Esophagus squamous epithelium (tissue), 4 donors: ENCODE measurements at regions not wholly inside any gene's neighbourhood (a gene's known extent, or its start where the extent isn't known, plus 50 kb on each side); places are given as distances from the start of the nearest gene placed in this dataset.

ENCODE experiments used
- CTCF ChIP-seq, 6 experiments: fragments of 450-650 bp in 4 of 6; fragments of 200-600 bp in 2 of 6; sonication (generic) in 2 of 6; IDR thresholded peaks; one replicate each; pipeline ENCODE4 v1.5.1; 2016 to 2019; ENCODE audit warnings: antibody characterized with exemption in 6 of 6, mild to moderate bottlenecking in 4 of 6, moderate library complexity in 4 of 6
- POLR2A ChIP-seq, 4 donors: fragments of 450-650 bp; IDR thresholded peaks; one replicate each; pipeline ENCODE4 v1.6.1; 2017; ENCODE audit warnings: antibody characterized with exemption in 4 of 4, mild to moderate bottlenecking in 4 of 4, moderate library complexity in 3 of 4

DNA sequence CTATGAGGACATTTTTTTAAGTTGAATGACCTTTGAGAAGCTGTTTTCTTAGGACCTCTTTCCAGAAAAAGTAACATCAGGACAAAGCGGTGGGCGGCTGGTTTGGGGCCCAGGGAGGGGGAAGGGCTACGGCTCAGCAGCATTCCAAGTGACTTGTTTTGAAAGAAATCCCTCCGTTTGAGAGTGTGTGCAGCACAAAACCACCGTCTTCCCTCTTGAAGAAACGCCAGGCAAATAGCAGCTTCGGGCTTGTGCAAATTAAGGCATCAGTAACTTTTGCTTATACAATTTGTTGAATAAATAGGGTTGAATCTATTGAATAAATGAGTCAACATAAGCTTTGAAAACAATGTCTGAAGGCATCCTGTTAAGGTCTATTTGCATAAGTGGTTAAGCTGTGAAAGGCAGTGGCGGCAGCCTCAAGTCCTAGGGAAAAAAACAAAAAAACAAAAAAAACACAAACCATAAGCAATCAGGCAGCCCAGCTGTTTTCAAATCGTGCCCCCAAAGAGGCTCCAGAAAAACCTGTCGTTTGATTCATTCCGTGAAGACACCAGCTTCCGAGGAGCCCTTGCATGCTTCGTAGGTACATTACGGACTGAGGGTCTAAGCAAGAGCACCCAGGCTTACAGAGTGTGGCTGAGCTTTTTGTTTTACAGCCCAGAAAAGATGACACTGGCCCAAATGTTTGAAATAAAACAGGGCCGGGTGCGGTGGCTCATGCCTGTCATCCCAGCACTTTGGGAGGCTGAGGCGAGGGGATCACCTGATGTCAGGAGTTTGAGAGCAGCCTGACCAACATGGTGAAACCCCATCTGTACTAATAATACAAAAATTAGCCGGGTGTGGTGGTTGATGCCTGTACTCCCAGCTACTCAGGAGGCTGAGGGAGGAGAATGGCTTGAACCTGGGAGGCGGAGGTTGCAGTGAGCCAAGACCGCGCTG, 103.7 kb downstream of the CRLF2 start:
- TF ChIP-seq CTCF (IDR thresholded peaks at IDR 0.05) (no peak), POLR2A (IDR thresholded peaks at IDR 0.05) (no peak)
